ENCODE measurements at regions not wholly inside any gene's neighbourhood (a gene's known extent, or its start where the extent isn't known, plus 50 kb on each side); places are given as distances from the start of the nearest gene placed in this dataset.

- no peak for TF ChIP-seq EP300 (IDR thresholded peaks at IDR 0.05)
- no peak for TF ChIP-seq POLR2A (IDR thresholded peaks at IDR 0.05)
- TF ChIP-seq CTCF (IDR thresholded peaks at IDR 0.05) = no peak
Observed at GRCh38 chr3:184635774-184636173, 74.2 kb downstream of the EPHB3 start.
